Left renal pelvis (tissue), 4 donors: ENCODE measurements at regions not wholly inside any gene's neighbourhood (a gene's known extent, or its start where the extent isn't known, plus 50 kb on each side); places are given as distances from the start of the nearest gene placed in this dataset.

Experiments used
- DNase-seq, 4 donors: peaks; one replicate each; pipeline ENCODE4 v3.0.0-alpha.2; 2013; ENCODE audit warnings: low read depth in 4 of 4, low spot score in 3 of 4

DNA sequence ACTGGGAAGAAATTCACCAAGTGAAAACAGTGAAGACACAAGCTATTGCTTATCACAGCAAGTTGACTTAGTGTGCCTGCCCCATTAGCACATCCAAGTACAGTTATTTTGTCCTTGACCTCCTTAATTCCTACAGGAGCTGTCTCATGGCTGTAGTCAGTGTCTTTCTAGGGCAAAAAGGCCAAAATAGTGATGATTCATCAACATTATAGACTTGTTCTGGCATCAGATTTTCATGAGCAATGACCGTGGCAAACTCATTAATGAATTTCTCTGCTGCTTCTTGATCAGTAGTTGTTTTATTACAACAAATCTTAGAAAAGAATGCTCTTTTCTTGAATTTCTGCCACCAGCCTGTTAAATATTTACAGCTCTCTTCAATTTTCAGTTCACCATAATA, 1169.3 kb upstream of the DDX18 start:
- DNase-seq: no peak

DNA sequence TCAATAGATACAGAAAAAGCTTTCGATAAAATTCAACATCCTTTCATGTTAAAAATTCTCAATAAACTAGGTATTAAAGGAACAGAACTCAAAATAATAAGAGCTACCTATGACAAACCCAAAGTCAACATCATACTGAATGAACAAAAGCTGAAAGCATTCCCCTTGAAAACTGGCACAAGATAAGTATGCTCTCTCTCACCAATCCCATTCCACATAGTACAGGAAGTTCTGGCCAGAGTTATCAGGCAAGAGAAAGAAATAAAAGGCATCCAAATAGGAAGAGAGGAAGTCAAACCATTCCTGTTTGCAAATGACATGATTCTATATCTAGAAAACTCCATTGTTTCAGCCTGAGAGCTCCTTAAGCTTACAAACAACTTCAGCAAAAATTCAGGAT, 1145.8 kb upstream of the DDX18 start:
- no peak for DNase-seq

DNA sequence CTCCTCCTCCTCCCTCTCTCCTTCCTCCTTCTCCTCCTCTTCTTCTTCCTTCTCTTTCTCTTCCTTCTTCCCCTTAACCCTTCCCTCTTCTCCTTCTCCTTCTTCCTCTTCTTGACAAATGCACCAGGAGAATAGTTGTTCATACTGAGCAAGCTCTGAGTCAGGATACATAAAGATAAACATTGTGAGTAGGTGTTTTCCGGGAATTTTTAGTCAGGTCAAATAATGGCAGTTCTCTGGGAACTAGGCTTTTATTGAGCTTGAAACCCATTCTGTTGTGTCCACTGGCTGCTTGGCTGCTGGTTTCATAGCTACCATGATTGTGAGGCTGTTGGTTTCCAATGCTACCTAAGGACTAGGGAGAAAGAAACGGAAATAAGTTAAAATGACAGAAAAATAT, 1144.7 kb upstream of the DDX18 start:
- no peak for DNase-seq

DNA sequence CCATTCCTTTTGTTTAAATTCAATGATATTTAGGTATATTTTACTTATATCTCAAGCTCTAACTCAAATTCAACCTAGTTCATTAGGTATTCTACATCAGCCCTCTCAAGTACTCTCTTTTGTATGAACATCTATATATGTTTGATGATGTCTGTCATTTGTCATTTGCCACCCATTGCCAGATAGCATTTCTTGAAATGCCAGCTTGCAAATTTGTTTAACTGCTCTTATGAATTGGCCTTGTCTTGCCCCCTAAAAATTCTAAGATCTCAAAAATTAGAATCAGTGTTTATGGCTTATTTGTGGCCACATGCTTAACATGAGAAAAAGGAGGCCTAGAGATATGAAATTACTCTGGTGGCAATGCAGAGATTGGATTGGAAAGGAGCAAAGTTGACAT, 1140.3 kb upstream of the DDX18 start:
- no peak for DNase-seq

DNA sequence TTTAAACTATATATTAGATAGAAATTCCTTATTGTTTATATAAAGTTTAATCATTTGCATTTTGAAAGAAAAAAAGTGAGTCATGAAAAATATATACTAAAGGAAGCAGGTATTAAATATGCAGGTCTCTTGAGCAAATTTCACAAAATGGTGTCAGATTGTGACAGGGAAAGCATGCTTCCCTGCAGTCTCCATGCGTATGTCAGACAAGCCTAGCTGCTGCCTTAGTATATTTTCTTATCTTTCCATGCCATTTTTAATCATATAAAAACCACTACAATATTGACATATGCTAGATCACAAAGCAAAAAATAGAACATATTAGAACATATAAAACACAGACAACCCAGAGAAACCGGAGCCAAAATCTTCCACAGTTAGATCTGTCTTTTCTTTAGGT, 1137.7 kb upstream of the DDX18 start:
- DNase-seq: no peak

DNA sequence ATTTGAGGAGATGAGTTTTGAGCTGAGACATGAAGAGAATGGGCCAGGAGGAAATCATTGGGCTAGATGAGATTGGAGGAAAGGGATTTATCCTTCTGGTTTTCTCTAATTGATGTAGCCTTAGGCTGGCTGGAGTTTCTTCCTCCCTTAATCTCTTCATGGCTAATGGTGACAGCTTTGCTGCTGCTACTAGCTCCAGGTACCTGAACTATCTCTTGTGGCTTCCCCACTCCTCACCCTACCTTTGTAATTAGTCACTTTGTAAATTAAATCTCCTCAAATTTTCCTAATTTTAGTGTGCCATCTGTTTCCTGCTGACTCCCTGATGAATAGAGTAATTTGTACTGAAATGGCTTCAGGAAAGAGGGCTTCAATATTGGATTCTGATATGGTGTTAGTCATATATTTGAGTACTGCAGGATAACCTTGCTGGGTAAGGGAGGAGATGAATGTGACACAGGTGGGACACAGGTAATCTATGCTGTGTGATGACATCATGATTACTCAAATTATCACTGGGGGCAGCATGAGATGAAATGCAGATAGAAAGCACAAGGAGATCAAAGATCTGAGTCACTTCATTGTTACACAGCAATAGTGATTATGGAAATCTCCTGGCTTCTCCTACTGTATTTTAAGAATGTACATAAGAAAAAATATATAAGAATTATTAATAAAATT, 1134.1 kb upstream of the DDX18 start:
- no peak for DNase-seq

DNA sequence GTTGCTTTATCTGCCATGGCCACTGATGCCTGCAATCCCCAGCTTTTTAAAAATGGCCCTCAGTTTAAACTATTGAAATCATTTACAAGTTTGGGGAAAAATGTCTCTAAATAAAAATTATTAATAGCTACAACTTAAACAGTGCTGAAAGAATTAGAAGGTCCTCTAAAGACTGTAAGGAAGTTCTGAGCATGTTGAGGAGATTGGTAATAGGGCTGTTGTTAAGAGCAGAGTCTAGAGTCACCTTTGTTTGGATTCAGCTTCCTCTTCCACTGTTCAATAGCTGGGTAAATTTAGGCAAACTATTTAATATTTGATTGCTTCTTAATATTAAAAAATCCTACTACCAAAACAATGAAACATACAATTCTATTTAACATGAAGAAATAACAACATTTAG, 1127.1 kb upstream of the DDX18 start:
- DNase-seq: no peak

DNA sequence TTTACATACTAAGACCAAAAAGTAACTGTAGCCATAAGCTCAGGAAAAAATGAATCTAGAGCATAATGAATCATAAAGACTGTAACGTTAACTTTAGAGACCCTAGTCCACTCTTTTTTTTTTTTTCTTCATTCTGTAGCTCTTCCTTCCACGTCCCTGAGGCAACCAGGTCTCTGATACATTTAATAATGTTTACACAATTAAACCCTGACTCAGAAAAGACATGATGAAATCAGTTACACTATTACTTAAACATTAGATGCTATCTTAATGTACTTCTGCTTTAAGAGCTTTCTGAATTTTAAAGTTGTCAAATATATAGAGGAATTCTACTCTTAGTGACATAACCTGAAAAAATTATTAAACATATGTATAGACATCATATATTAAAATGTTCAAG, 1121.5 kb upstream of the DDX18 start:
- DNase-seq: no peak

DNA sequence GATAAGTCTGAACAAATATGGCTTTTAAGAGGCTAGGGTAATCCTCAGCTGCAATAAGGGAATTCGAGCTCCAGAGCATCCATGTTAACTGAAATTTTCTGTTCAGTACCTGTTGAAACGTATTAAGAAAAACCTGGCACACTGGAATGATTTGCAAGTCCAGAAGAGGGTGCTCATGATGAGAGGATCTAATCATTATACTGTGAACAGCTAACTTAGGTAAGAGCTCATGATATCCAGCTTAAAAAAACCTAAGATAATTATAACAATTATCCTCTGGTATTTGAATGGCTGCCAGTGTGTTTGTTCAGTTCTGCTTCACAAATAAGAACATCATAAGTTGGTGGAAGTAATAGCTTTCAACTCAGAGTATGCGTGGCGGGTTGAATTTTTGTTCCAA, 1118.3 kb upstream of the DDX18 start:
- no peak for DNase-seq

DNA sequence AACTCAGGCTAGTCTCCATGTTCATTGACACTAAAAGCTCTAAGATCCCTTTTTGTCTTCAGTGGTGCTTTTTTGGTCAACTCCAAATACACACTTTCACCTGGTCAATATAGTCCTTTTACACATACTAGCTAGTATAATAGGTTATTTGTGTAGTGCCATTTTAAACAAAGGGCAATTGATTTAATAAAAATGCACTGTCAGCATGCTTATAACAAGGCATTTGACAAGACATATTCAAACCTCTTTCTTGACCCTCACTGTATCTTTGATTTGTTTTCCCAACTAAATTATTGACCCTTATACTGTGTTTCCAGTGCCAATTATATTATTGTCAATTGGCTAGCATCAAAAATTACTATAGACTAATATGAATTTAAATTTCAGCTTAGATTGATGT, 1117.6 kb upstream of the DDX18 start:
- DNase-seq: no peak

DNA sequence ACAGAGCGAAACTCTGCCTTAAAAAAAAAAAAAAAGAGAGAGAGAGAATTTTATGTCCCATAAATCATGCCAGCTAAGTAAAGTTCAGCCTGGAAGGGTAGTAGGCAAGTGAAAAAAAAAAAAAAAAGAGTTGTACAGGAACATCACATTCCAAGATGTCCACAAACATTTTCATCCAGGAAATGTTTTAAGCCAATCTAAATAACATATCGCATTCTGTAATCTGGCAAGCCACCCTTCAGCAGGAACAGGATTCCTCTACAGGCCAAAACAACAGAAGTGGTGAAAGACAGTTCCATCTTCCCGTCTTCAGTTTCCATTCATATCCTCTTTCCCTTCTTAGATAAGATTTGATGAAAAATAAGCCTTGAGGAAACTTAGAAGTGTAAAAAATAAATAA, 1108.1 kb upstream of the DDX18 start:
- no peak for DNase-seq

DNA sequence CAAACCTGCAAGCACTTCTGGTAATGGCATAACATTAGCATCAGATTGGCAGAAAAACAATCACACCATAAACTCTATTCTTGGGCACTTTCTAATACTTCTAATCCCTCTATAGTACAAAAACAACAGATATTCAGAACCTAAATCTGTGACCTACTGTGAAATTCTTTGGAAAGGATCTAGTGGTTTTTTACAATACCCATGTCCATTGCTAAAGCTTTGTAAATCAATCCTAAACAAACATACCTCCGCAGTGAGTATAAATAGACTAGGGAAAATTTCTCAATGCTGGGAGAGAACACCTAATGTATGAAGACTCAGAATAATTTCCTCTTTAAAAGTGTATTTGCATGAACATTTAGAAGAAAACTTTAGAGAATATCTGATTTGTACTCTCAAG, 1098.5 kb upstream of the DDX18 start:
- DNase-seq: no peak

DNA sequence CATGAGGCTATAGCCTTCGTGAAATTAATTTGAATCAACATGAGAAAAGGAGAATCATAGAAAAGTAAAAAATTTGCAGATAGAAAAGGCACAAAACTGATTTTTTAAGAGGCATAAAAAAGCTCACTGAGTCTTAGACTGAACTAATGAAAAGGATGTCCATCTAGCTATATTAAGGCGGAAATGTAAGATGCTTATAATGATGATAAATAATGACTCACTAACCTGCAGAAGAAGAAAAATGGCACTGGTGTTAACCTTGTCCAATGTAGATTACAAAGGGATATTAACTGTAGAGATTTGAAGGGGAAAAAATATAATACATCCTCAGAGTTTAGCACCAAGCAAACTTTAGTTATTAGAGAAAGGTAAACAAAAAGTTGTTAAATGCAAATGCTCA, 1098.0 kb upstream of the DDX18 start:
- DNase-seq: no peak

DNA sequence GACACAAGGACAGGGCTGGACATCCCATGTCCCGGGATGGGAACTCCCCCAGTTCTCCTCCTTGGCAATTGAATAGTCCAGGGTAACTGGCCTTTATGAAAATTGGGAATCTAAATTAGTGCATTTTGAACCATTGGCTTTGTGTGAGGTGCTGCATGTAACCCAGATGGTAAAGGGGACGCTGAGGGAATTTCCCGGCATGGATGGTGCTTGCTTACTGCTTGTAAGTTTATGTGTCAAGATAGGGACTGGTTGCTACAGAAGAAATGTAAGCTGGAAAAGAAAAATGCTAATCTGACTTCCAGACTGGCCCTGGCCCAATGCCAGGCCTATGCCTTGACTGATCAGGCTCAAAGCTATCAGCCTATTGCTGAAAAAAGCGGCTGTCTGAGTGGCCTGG, 1096.7 kb upstream of the DDX18 start:
- no peak for DNase-seq

DNA sequence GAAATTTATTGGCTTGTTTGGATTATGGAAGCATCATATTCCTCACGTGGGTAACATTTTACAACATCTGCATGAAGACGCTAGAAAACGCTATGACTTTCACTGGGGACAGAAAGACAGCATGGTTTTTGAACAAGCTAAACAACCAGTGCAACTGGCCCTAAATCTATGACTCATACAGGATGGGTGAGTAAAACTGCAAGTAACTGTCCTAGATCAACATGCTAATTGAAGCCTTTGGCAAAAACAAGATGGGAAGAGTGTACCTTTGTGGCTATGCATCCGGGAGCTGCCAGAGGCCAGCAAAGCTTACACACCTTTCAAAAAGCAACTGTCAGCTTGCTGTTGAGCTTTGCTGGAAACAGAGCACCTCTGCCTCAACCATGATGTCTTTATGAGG, 1096.0 kb upstream of the DDX18 start:
- no peak for DNase-seq

DNA sequence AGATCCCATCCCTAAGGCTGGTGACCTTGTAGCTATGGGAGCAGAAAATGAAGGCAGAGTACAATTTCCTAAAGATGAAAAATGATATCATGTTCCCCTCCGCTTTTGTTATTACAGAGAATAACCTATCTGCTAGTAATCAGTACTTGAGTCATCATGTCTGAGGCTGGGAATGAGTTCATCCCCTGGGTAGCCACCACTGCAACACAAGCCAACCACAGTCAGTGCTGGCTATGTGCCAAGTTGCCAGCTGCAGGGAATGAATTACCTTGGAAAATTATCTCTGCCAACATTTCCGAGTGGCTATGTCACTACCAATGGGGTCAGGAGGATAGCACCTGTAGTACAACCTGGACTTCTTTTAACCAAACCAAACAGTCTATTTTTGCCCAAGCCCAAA, 1094.7 kb upstream of the DDX18 start:
- DNase-seq: no peak

DNA sequence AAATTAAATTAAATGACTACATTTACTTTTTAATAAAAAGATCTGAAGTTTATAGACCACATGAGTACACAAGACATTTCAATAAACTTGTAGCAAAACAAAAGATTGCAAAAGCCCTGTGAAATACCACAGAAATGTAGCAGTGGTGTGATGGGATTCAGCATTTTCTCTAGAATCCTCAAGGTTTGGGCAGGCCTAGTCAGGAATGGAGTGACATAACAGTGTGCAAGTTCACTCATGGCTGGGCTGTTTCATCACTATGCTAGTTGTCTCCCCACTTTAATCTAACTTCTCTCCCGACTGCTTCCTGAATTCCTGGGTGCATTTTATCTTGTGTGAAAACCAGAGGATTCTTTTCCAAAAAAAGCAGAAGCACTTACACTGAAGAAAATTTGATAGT, 1089.9 kb upstream of the DDX18 start:
- DNase-seq: no peak

DNA sequence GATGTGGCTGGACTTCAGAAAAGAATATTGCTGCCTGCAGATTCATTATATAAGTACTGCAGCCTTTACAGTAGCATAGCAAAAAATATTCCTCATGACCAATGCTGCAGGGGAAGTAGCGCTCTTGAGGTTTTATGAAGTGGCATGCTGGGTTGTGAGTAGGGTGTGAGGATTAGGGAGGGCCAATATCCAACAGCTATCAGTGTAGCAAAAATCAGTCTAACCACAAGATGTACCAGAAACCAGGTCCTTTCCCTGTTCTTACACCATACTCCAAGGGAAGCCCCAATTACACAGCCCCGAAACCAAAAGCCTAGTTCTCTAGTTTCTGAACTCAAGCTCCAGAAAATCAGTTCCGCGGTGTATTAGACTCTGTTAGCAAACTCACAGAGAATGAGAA, 1082.2 kb upstream of the DDX18 start:
- no peak for DNase-seq

DNA sequence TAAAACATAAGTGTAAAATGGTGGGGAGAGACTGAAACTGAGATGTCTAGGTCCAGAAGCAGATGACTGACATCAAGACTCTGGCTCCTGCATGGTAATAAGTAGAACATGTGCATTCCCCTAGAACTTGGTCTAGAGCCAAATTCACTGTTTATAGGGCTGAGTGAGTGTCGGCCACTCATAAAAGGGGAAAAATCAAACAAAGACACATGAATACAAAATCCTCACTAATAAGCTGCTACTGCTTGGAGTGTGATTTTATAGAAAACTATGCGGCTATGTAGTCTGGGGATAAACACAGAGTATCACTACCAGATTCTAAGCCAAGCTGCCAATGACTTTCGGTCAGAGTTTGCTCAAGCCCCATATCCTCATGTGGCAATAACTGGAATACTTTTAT, 1080.8 kb upstream of the DDX18 start:
- no peak for DNase-seq

DNA sequence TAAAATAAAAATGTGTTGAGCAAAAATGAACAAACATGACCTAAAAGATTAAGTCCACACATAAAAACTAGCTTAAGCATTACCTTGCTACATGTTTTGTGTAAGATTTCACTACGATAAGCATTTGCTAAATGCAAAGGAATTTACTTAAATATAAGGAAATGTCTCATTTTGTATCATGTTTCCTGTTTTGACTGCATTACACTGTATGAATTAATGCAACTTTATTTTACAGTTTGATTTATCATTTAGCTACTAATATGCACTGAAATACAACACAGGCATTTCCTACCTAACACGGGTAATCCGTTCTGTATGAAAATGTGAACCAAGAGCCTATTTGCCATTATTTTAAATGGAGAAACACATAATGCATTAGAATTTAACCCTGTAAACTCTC, 1076.5 kb upstream of the DDX18 start:
- DNase-seq: no peak

DNA sequence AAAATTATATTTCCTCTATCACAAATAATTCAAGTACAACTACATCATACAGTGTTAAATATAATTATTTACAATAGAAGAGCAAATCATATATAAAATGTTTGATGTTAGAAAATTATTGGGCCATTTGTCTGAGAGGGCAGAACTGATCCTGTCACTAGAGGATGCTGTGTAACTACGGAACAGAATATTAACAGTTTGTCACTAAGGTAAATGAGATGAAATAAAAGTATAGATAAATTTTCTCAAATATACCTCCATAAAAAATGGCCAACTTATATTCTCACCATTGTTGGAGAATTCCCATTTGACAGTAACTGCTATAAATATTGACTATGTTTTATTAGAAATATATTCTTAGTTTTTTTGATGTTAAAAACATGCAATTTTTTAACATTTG, 1067.4 kb upstream of the DDX18 start:
- DNase-seq: no peak

DNA sequence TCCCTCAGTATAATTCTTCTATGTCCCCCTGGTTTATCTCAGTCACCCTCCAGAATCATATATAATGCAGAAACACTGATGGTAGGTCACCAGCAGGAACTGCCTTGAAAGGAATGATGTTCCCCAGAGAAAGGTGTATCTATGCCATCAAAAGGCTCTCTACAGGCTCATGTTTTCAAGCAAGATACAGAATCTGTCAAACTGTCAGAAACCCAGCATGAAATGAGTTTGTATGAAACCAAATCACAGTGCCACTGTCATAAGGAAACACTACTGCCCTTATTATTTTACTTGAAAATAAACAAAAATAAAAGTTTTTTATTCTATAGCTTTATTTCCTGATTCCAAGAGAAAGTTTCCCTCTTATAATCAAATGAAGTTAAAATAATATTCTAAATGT, 1064.5 kb upstream of the DDX18 start:
- DNase-seq: no peak

DNA sequence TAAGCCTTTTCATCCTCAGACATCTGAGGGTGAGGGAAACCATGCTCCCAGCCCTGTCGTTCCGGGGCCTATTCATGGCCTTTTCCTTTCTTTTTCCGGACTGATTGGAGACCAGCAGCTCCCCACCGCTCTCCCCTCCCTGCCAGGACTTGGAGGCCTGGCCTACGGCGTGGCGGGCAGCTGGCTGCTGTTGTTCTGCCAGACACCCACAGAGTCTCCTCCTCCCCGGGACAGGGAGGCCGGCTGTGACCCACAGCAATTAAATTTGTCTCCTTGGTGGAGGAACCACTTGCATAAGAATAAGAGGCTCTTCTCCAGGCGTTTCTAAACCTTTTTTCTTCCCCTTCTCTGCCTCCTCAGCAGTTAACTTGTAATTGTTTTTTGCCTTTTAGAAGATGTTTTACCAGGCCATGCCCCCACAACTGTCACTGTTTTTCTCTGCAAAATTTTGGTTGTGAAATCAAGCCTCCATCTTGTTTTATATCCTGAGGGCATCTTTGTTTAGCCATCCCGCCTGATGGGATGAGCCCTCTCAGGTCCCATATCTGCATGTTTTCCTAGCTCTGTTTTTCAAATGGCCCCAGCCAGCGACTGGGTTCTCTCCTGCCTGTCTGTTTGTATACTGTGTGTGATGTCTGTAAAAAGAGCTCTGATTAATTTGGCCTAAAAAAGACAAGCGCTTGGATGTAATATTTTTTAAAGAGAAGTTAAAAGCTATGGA, 1060.0 kb upstream of the DDX18 start:
- no peak for DNase-seq
